ENCODE measurements at regions not wholly inside any gene's neighbourhood (a gene's known extent, or its start where the extent isn't known, plus 50 kb on each side); places are given as distances from the start of the nearest gene placed in this dataset.

DNA sequence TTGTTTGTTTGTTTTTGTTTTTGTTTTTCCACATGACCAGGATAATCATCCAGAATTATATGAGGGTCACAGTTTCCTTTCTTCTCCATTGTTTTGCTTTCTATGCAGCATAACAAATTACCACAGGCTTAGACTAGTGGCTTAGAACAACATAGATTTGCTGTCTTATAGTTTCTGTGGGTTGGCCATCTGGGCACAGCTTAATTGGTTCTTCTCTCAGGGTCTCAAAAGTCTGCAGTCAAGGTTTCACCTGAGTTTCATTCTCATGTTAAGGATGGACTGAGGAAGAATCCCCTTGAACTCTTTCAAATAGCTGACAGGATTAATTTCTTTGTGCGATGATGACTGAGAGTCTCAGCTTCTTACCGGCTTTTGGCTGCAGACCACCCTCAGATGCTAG is 559.8 kb downstream of the PRDM9 start:
- no peak for TF ChIP-seq POLR2A (IDR thresholded peaks at IDR 0.05; ENCODE audit: low read length)
- TF ChIP-seq SMC3 (IDR thresholded peaks at IDR 0.05): no peak
- TF ChIP-seq, protein P1, sequence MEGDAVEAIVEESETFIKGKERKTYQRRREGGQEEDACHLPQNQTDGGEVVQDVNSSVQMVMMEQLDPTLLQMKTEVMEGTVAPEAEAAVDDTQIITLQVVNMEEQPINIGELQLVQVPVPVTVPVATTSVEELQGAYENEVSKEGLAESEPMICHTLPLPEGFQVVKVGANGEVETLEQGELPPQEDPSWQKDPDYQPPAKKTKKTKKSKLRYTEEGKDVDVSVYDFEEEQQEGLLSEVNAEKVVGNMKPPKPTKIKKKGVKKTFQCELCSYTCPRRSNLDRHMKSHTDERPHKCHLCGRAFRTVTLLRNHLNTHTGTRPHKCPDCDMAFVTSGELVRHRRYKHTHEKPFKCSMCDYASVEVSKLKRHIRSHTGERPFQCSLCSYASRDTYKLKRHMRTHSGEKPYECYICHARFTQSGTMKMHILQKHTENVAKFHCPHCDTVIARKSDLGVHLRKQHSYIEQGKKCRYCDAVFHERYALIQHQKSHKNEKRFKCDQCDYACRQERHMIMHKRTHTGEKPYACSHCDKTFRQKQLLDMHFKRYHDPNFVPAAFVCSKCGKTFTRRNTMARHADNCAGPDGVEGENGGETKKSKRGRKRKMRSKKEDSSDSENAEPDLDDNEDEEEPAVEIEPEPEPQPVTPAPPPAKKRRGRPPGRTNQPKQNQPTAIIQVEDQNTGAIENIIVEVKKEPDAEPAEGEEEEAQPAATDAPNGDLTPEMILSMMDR (IDR thresholded peaks at IDR 0.05): no peak
